Stimulated activated CD4-positive, alpha-beta T cell treated with anti-CD3 and anti-CD28 coated beads, Interleukin-1b, Interleukin-23, amount 100 ng/mL, for 48 hours (primary cell): ENCODE measurements at regions not wholly inside any gene's neighbourhood (a gene's known extent, or its start where the extent isn't known, plus 50 kb on each side); places are given as distances from the start of the nearest gene placed in this dataset.
A peak's percentile ranks its signal among the peaks of the same experiment; 100 is the strongest.

Experiments used
- DNase-seq: peaks from one replicate; pipeline ENCODE4 v3.0.0-alpha.2; 2020

- no peak for DNase-seq
Observed at GRCh38 chr9:695252-695651, 146.2 kb upstream of the DMRT1 start.

- DNase-seq, result no peak
Observed at GRCh38 chr9:696332-697323, 144.9 kb upstream of the DMRT1 start.

GRCh38 chr9:698276-698675 is 143.2 kb upstream of the DMRT1 start:
- no peak for DNase-seq

GRCh38 chr9:698954-699353 is 142.5 kb upstream of the DMRT1 start:
- DNase-seq, result no peak

GRCh38 chr9:699396-699795 is 142.1 kb upstream of the DMRT1 start:
- DNase-seq, result no peak

- no peak for DNase-seq
Observed at GRCh38 chr9:700365-701282, 140.9 kb upstream of the DMRT1 start.

- no peak for DNase-seq
Observed at GRCh38 chr9:703392-703791, 138.1 kb upstream of the DMRT1 start.

- DNase-seq, result no peak
Observed at GRCh38 chr9:706073-706472, 135.4 kb upstream of the DMRT1 start.

- peak; percentile 35 for DNase-seq
Observed at GRCh38 chr9:706606-707459, 134.7 kb upstream of the DMRT1 start.

GRCh38 chr9:708182-708550 is 133.3 kb upstream of the DMRT1 start:
- DNase-seq, result no peak

GRCh38 chr9:708551-709432 is 132.7 kb upstream of the DMRT1 start:
- no peak for DNase-seq

- no peak for DNase-seq
Observed at GRCh38 chr9:710951-711745, 130.3 kb upstream of the DMRT1 start.

GRCh38 chr9:711761-712553 is 129.5 kb upstream of the DMRT1 start:
- DNase-seq, result no peak

- DNase-seq, result no peak
Observed at GRCh38 chr9:712643-713042, 128.9 kb upstream of the DMRT1 start.

GRCh38 chr9:713091-713490 is 128.4 kb upstream of the DMRT1 start:
- no peak for DNase-seq

GRCh38 chr9:714675-715074 is 126.8 kb upstream of the DMRT1 start:
- no peak for DNase-seq

GRCh38 chr9:715300-715699 is 126.2 kb upstream of the DMRT1 start:
- no peak for DNase-seq

- no peak for DNase-seq
Observed at GRCh38 chr9:715743-716400, 125.6 kb upstream of the DMRT1 start.

- no peak for DNase-seq
Observed at GRCh38 chr9:717722-718121, 123.8 kb upstream of the DMRT1 start.
